GM12878 (cell line): ENCODE measurements at regions not wholly inside any gene's neighbourhood (a gene's known extent, or its start where the extent isn't known, plus 50 kb on each side); places are given as distances from the start of the nearest gene placed in this dataset.

Source experiments
- ATAC-seq: fragments of 200-7000 bp; cut with Tn5 transposase; 3 replicates; pipeline ENCODE4 v1.9.1; 2020; ENCODE audit warnings: mild to moderate bottlenecking, moderate library complexity
- BruUV-seq: library from RNA; stranded (reverse); fragments of 400-500 nt; replicated peaks from 2 replicates; lab custom pipeline; 2021; lab: Mats Ljungman, UMichigan
- CTCF ChIA-PET: fragments of 300-600 bp; sonication (Branson Sonifier 250); formaldehyde crosslinking; extraction: SDS; loops from one replicate; lab custom pipeline; 2021; ENCODE audit warnings: inconsistent platforms; lab: Yijun Ruan, JAX
- POLR2A ChIA-PET: fragments of 350-600 bp; formaldehyde crosslinking; extraction: SDS; loops from one replicate; lab custom pipeline; 2021; ENCODE audit warnings: inconsistent platforms; lab: Charles Lee
- RAD21 ChIA-PET: fragments of 300-600 bp; sonication (Branson Sonifier 250); formaldehyde crosslinking; loops from one replicate; lab custom pipeline; 2023; ENCODE audit warnings: antibody characterized with exemption; ENCODE audit not compliant: unreplicated experiment; lab: Charles Lee
- SMC1A ChIA-PET: fragments of 300-600 bp; sonication (Branson Sonifier 250); formaldehyde crosslinking; loops from one replicate; lab custom pipeline; 2023; ENCODE audit not compliant: unreplicated experiment, uncharacterized antibody; lab: Charles Lee
- DNase-seq: peaks from one replicate; pipeline ENCODE4 v3.0.0-alpha.2; 2011; ENCODE audit warnings: low read depth, low spot score
- FAIRE-seq: peaks from 3 replicates; lab custom pipeline; 2011; peaks lifted over from hg19 to GRCh38; lab: Jason Lieb, UNC
- H2AFZ ChIP-seq: 2 replicates; pipeline ENCODE4 v1.6.0; 2011; ENCODE audit warnings: low read depth, low read length, control low read depth; ENCODE audit not compliant: control insufficient read depth
- H3K27ac ChIP-seq: 2 replicates; pipeline ENCODE4 v1.5.1; 2011; ENCODE audit warnings: control low read depth; ENCODE audit not compliant: control insufficient read depth, insufficient read depth
- H3K27me3 ChIP-seq, 2 experiments: replicated peaks in 1 of 2; 2 replicates each; pipeline versions ENCODE4 v1.6.0 to v1.6.1; 2011; ENCODE audit warnings: low read length in 1 of 2; ENCODE audit not compliant: control insufficient read depth in 2 of 2, insufficient read depth in 2 of 2
- H3K36me3 ChIP-seq, 2 experiments: 2 replicates each; pipeline ENCODE4 v1.5.1; 2011; ENCODE audit warnings: low read length in 1 of 2; ENCODE audit not compliant: control insufficient read depth in 2 of 2, insufficient read depth in 2 of 2
- H3K4me1 ChIP-seq: 2 replicates; pipeline ENCODE4 v1.6.1; 2011; ENCODE audit warnings: mild to moderate bottlenecking, low read length, moderate library complexity, mixed read lengths; ENCODE audit not compliant: control insufficient read depth, insufficient read depth
- H3K4me2 ChIP-seq: 2 replicates; pipeline ENCODE4 v1.6.0; 2011; ENCODE audit warnings: control low read depth; ENCODE audit not compliant: control insufficient read depth, insufficient read depth
- H3K4me3 ChIP-seq: fragments of 200-600 bp; sonication (generic); 2 replicates; pipeline ENCODE4 v1.5.1; 2016
- H3K79me2 ChIP-seq: 2 replicates; pipeline ENCODE4 v1.6.0; 2011; ENCODE audit warnings: low read length; ENCODE audit not compliant: control insufficient read depth, insufficient read depth
- H3K9ac ChIP-seq: 2 replicates; pipeline ENCODE4 v1.8.0; 2011; ENCODE audit warnings: low read length, control low read depth, mixed read lengths; ENCODE audit not compliant: control insufficient read depth, insufficient read depth
- H3K9me3 ChIP-seq: replicated peaks from 3 replicates; pipeline ENCODE4 v1.5.1; 2011; ENCODE audit warnings: mild to moderate bottlenecking, low read length; ENCODE audit not compliant: control insufficient read depth, insufficient read depth
- H4K20me1 ChIP-seq: 2 replicates; pipeline ENCODE4 v1.6.0; 2011; ENCODE audit not compliant: control insufficient read depth, insufficient read depth
- PKNOX1 ChIP-seq: fragments of 450-650 bp; IDR thresholded peaks from 2 replicates; pipeline ENCODE4 v1.6.1; 2016; ENCODE audit warnings: mild to moderate bottlenecking
- PRDM15 ChIP-seq: fragments of 450-650 bp; formaldehyde crosslinking; IDR thresholded peaks from 2 replicates; pipeline ENCODE4 v1.4.0; 2020; ENCODE audit warnings: mild to moderate bottlenecking, moderate library complexity
- WGBS: methylation state at CpG from one replicate; pipeline ENCODE4 v1.1.6; 2016; ENCODE audit warnings: low lambda C conversion rate; ENCODE audit not compliant: insufficient replicate concordance, insufficient coverage; ENCODE audit errors: missing lambda C conversion rate; 5-methylcytosine and 5-hydroxymethylcytosine counted together
- in situ Hi-C: fragments of 300-500 bp; cut with MboI; formaldehyde crosslinking; loops from 9 replicates; pipeline ENCODE4 v1.14.3; 2018; ENCODE audit warnings: mixed read lengths
- intact Hi-C: fragments of 100-400 bp; cut with micrococcal nuclease; formaldehyde crosslinking; loops from one replicate; pipeline ENCODE4 v1.14.2; 2022; ENCODE audit not compliant: unreplicated experiment
- TF ChIP-seq, protein P1 (sequence below): IDR thresholded peaks from 2 replicates; pipeline ENCODE4 v1.6.1; 2012; ENCODE audit warnings: low read depth, low read length, improper control_type of control experiment
- TF ChIP-seq, protein P2 (sequence below): fragments of 450-650 bp; formaldehyde crosslinking; IDR thresholded peaks from 2 replicates; pipeline ENCODE4 v1.5.0; 2022; ENCODE audit warnings: mild to moderate bottlenecking, missing genetic modification characterization

- 6% methylated on average over 1 of the region's 1 CpG for WGBS
- Histone ChIP-seq H3K79me2 (no peaks in the 10 kb centered on the region), H3K4me2 (no peak overlapping the region), H3K27me3 (no peaks in the 10 kb centered on the region; a peak in 1 of 4 replicates), H3K27ac (no peak overlapping the region), H4K20me1 (no peaks in the 10 kb centered on the region), H3K9ac (no peak overlapping the region), H3K9me3 (no peaks in the 10 kb centered on the region), H3K4me1 (no peaks in the 10 kb centered on the region), H3K36me3 (no peaks in the 10 kb centered on the region), H2AFZ (no peak overlapping the region), H3K4me3 (no peak overlapping the region)
- SMC1A ChIA-PET, result no interaction called here
- FAIRE-seq (no peak), DNase-seq (no peak), ATAC-seq (no peak)
- BruUV-seq, result no TSS peak
- CTCF ChIA-PET, result no interaction called here
- in situ Hi-C loops (no loop called here), intact Hi-C loops (no loop called here)
- RAD21 ChIA-PET, result no interaction called here
- TF ChIP-seq, protein P1, sequence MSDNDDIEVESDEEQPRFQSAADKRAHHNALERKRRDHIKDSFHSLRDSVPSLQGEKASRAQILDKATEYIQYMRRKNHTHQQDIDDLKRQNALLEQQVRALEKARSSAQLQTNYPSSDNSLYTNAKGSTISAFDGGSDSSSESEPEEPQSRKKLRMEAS, result no peak
- TF ChIP-seq PKNOX1 (no peak), PRDM15 (CRISPR knock-in tag) (no peak)
- TF ChIP-seq, protein P2, sequence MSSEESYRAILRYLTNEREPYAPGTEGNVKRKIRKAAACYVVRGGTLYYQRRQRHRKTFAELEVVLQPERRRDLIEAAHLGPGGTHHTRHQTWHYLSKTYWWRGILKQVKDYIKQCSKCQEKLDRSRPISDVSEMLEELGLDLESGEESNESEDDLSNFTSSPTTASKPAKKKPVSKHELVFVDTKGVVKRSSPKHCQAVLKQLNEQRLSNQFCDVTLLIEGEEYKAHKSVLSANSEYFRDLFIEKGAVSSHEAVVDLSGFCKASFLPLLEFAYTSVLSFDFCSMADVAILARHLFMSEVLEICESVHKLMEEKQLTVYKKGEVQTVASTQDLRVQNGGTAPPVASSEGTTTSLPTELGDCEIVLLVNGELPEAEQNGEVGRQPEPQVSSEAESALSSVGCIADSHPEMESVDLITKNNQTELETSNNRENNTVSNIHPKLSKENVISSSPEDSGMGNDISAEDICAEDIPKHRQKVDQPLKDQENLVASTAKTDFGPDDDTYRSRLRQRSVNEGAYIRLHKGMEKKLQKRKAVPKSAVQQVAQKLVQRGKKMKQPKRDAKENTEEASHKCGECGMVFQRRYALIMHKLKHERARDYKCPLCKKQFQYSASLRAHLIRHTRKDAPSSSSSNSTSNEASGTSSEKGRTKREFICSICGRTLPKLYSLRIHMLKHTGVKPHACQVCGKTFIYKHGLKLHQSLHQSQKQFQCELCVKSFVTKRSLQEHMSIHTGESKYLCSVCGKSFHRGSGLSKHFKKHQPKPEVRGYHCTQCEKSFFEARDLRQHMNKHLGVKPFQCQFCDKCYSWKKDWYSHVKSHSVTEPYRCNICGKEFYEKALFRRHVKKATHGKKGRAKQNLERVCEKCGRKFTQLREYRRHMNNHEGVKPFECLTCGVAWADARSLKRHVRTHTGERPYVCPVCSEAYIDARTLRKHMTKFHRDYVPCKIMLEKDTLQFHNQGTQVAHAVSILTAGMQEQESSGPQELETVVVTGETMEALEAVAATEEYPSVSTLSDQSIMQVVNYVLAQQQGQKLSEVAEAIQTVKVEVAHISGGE (CRISPR knock-in tag), result no peak
- POLR2A ChIA-PET, result no interaction called here
These were observed 166.4 kb downstream of the CASP12 start for GRCh38 chr11:104731890-104732289.
